Body of pancreas (tissue), 4 donors: ENCODE measurements at regions not wholly inside any gene's neighbourhood (a gene's known extent, or its start where the extent isn't known, plus 50 kb on each side); places are given as distances from the start of the nearest gene placed in this dataset.

Source experiments
- CTCF ChIP-seq, 7 experiments: fragments of 450-650 bp in 4 of 7; fragments of 200-600 bp in 3 of 7; sonication (generic) in 3 of 7; IDR thresholded peaks; one replicate each; pipeline ENCODE4 v1.5.1; 2016 to 2019; ENCODE audit warnings: antibody characterized with exemption in 7 of 7
- POLR2A ChIP-seq, 3 donors: fragments of 450-650 bp; IDR thresholded peaks; one replicate each; pipeline ENCODE4 v1.6.1; 2016; ENCODE audit warnings: antibody characterized with exemption in 3 of 3, mild to moderate bottlenecking in 2 of 3

GRCh38 chr9:102398205-102398604 lies 596.9 kb upstream of the CYLC2 start:
- TF ChIP-seq CTCF (IDR thresholded peaks at IDR 0.05) (no peak), POLR2A (IDR thresholded peaks at IDR 0.05) (no peak)
